HG02943 (cell line): ENCODE measurements at regions not wholly inside any gene's neighbourhood (a gene's known extent, or its start where the extent isn't known, plus 50 kb on each side); places are given as distances from the start of the nearest gene placed in this dataset.
A peak's percentile ranks its signal among the peaks of the same experiment; 100 is the strongest.

Experiments
- ATAC-seq: cut with Tn5 transposase; IDR thresholded peaks from one replicate; pipeline ENCODE4 v1.9.1; 2021; ENCODE audit warnings: mild to moderate bottlenecking, low read depth, moderate library complexity; ENCODE audit not compliant: unreplicated experiment

DNA sequence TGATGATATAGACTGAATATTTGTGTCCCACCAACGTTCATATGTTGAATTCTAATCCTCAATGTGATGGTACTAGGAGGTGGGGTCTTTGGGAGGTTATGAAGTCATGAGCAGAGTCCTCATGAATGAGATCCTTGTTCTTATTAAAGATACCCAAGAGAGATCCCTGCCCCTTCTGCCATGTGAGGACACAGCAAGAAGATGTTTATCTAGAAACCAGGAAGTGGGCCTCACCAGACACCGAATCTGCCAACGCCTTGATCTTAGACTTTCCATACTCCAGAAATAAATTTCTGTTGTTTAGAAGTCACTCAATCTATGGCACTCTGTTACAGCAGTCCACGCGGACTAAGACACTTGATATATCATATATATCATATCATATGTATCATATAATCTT lies 67.7 kb upstream of the GCM1 start:
- no peak for ATAC-seq

DNA sequence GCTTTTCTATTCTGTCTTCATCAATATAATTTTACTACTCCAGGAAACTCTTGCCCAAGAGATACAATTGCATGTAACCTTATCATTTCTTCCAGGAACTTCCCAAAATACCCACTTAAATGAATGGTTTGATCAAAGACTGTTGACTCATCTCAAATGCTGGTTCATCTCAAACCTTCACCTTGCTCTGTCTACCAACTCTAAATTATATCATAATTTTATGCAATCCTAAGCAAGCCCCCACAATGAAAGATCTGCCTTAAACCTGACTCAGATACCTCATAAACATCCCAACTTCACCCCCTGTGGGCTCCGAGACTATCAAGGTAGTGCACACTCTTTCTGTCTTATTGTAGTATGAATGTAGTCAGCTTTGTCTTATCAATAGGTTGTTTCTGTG lies 65.5 kb upstream of the GCM1 start:
- ATAC-seq, result no peak

DNA sequence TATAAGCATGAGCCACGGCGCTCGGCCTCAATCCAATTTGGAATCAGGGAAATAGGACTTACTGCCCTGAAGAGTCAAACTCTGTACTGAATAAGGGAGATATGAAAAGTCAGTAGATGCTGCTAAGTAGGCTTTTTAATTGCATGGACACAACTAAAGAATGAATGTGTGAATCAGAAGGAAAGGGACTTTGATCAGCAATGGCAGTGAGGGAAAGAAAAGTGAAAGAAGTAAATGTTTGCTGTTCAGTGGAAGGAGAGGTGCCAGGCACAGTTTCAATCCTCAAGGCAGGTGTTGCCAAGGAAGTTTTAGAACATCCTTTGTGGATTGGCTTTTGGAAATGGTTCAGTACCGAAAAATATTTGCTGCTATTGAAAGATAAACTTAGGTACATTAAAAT lies 62.2 kb upstream of the GCM1 start:
- ATAC-seq, result no peak

DNA sequence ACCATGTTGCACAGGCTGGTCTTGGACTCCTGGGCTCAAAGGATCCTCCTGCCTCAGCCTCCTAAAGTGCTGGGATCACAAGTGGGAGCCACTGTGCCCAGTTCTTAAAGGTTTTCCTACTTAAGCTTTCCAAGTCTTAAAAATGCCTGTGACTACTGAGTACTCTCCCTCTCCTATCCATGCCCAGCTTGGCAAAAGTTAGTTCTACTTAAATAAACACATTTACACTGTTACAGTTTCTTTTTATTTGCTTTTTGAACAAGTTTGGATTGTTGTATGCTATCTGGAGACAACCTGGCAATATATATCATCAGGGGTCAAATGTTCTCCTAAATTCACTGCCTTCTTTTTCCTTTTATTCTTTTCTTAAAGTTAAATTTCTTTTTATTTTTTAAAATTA lies 61.0 kb upstream of the GCM1 start:
- no peak for ATAC-seq

DNA sequence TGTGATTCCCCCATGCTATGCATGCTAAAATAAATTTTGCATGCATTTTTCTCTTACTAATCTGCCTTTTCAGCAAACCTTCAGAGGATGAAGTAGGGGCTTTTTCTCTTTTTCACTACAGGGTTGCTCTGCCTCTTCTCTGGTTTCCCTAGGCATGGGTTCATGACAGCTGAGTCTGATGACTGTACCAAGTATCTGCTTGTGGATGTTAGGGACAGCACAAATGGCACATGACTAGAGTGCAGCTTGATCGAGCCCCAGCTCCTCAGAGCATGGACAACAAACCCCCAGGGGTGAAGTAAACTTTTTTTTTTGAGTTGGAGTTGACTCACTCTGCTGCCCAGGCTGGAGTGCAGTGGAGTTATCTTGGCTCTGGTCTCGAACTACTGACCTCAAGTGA lies 57.1 kb upstream of the GCM1 start:
- ATAC-seq, result no peak

DNA sequence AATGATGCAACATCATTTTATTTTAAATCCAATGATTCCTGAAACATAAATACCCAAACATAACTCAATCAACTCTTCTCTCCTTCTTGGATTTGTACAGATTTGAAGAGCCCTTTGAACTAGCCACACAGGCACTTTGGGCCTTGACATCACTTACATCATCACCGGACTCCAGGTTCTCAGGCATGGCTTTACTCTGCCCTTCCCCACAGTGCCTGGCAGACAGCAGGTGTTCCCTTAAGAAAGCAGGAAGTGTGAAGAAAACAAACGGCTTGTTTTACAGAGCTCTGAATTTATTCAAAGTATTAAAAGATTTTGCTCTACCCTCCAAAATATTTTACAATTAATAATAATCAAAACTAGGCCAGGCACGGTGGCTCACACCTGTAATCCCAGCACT lies 54.8 kb upstream of the GCM1 start:
- no peak for ATAC-seq

DNA sequence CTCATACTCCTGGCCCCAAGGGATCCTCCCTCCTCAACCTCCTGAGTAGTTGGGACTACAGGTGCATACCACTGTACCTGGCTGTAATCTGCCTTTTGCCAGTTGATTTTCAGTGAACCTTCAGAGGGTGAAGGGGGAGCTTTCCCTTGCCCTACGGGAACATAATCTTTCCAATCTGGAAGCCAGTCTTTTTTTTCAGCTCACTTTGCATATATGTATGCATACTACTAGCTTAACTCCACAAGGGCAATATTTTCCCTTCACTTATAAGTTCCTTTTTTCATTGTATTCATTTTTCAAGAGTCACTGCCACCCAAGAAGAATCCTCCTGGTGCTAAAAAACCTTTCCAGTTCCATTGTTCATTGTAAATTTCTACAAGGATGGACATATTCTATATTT lies 53.4 kb upstream of the GCM1 start:
- no peak for ATAC-seq

DNA sequence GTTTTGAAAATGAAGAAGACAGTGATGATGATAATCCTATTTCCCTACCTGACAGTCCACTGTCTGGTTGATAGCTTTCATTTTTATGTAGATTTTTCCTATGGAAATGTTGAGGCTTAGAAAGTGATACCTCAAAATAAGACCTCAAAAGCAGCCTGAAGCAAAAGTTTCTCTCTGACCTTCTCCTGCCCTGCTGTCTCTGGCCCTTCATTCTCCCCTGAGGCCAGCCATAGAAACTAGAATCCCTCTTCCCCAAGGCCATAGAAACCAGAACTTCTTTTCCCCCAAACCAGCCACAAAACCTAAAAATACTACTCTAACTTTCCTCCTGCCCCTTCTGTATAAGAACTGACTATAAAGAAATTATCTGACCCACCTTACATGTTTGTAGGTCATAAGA lies 52.6 kb upstream of the GCM1 start:
- ATAC-seq, result no peak

DNA sequence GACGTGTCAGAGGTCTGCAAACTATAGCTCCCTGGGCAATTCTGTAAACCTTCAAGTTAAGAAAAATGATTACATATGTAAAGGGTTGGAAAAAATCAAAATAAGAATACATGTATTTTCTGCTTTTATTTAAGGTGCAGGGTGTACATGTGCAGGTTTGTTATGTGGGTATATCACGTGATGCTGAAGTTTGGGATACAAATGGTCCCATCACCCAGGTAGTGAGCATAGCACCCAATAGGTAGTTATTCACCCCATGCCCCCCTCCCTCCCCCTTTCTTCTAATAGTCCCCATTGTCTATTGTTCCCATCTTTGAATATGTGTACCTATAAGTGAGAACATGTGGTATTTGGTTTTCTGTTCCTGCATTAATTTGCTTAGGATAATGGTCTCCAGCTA lies 51.1 kb upstream of the GCM1 start:
- ATAC-seq, result no peak

DNA sequence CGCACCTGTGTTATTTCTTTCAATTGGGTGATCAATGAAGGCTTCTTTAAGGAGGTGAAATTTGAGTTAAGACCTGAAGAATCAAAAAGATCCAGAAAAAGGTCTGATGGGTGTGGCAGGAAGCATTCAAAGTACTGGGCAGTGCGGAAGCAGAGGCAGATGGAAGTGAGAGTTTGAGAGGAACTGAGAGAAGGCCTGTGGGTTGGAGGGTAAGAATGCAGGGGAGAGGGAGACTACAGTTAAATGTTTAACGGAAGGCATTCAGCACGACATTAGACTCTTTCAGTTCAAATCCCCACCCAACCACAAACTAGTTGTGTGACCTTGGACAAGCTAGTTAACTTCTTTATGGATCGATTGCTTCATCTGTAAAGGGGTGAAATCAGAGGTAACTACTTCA lies 50.5 kb upstream of the GCM1 start:
- peak; percentile 96 for ATAC-seq
